Liver (tissue), 8 donors: ENCODE measurements at regions not wholly inside any gene's neighbourhood (a gene's known extent, or its start where the extent isn't known, plus 50 kb on each side); places are given as distances from the start of the nearest gene placed in this dataset.

ENCODE experiments used
- DNase-seq: peaks from one replicate; pipeline ENCODE4 v3.0.0-alpha.2; 2017; ENCODE audit warnings: low spot score
- H3K27ac ChIP-seq, 2 donors: one replicate each; pipeline ENCODE4 v1.7.0; 2013; ENCODE audit warnings: inconsistent platforms in 2 of 2, low read length in 2 of 2, control low read depth in 1 of 2, low read depth in 1 of 2, mild to moderate bottlenecking in 1 of 2
- H3K27me3 ChIP-seq, 4 donors: one replicate each; pipeline versions ENCODE4 v1.6.1 to v1.7.0; 2013; ENCODE audit warnings: low read length in 3 of 4, inconsistent platforms in 1 of 4, mild to moderate bottlenecking in 1 of 4, moderate library complexity in 1 of 4; ENCODE audit not compliant: control insufficient read depth in 4 of 4, insufficient read depth in 4 of 4
- H3K36me3 ChIP-seq, 4 donors: one replicate each; pipeline versions ENCODE4 v1.6.1 to v1.7.0; 2013; ENCODE audit warnings: low read length in 3 of 4, mild to moderate bottlenecking in 3 of 4, low read depth in 1 of 4, moderate library complexity in 1 of 4; ENCODE audit not compliant: control insufficient read depth in 4 of 4, insufficient read depth in 3 of 4
- H3K4me1 ChIP-seq, 4 donors: one replicate each; pipeline versions ENCODE4 v1.6.1 to v1.7.0; 2013; ENCODE audit warnings: low read length in 3 of 4, mild to moderate bottlenecking in 3 of 4, moderate library complexity in 1 of 4; ENCODE audit not compliant: control insufficient read depth in 4 of 4, insufficient read depth in 4 of 4
- H3K4me3 ChIP-seq, 3 donors: one replicate each; pipeline versions ENCODE4 v1.6.1 to v1.7.0; 2013; ENCODE audit warnings: low read length in 3 of 3, control low read depth in 1 of 3, low read depth in 1 of 3, mild to moderate bottlenecking in 1 of 3
- H3K9ac ChIP-seq, 2 donors: one replicate each; pipeline ENCODE4 v1.7.0; 2013; ENCODE audit warnings: low read length in 2 of 2, mild to moderate bottlenecking in 2 of 2, moderate library complexity in 2 of 2, control low read depth in 1 of 2, low read depth in 1 of 2
- H3K9me3 ChIP-seq, 4 donors: one replicate each; pipeline versions ENCODE4 v1.6.1 to v1.7.0; 2013; ENCODE audit warnings: low read length in 3 of 4; ENCODE audit not compliant: control insufficient read depth in 4 of 4
- ATF3 ChIP-seq: IDR thresholded peaks from 2 replicates; pipeline ENCODE4 v1.6.1; 2016; ENCODE audit warnings: antibody characterized with exemption
- CTCF ChIP-seq: fragments of 150-350 bp; IDR thresholded peaks from 2 replicates; pipeline ENCODE4 v1.5.1; 2017; ENCODE audit warnings: improper control_type of control experiment, low read depth, low read length; ENCODE audit not compliant: missing input control
- EGR1 ChIP-seq, 2 donors: IDR thresholded peaks; 2 replicates each; pipeline ENCODE4 v1.6.1; 2016 to 2018; ENCODE audit warnings: antibody characterized with exemption in 2 of 2, low read depth in 2 of 2
- FOXA1 ChIP-seq: IDR thresholded peaks from 2 replicates; pipeline ENCODE4 v1.6.1; 2016; ENCODE audit warnings: antibody characterized with exemption
- FOXA2 ChIP-seq: IDR thresholded peaks from 2 replicates; pipeline ENCODE4 v1.6.1; 2016; ENCODE audit warnings: antibody characterized with exemption
- HNF4A ChIP-seq, 2 donors: conservative IDR thresholded peaks; 2 replicates each; pipeline ENCODE4 v1.6.1; 2016; ENCODE audit warnings: antibody characterized with exemption in 2 of 2, mild to moderate bottlenecking in 2 of 2
- JUND ChIP-seq, 2 donors: IDR thresholded peaks; 2 replicates each; pipeline ENCODE4 v1.6.1; 2016; ENCODE audit warnings: antibody characterized with exemption in 2 of 2
- MAX ChIP-seq: IDR thresholded peaks from 2 replicates; pipeline ENCODE4 v1.6.1; 2016; ENCODE audit warnings: antibody characterized with exemption
- NR2F2 ChIP-seq: IDR thresholded peaks from 2 replicates; pipeline ENCODE4 v1.6.1; 2016; ENCODE audit warnings: antibody characterized with exemption
- RAD21 ChIP-seq, 2 donors: IDR thresholded peaks; 2 replicates each; pipeline ENCODE4 v1.6.1; 2016; ENCODE audit warnings: antibody characterized with exemption in 2 of 2, mild to moderate bottlenecking in 2 of 2
- REST ChIP-seq: IDR thresholded peaks from 2 replicates; pipeline ENCODE4 v1.6.1; 2016; ENCODE audit warnings: antibody characterized with exemption, mild to moderate bottlenecking
- RXRA ChIP-seq, 2 donors: IDR thresholded peaks; 2 replicates each; pipeline ENCODE4 v1.6.1; 2017 to 2018; ENCODE audit warnings: antibody characterized with exemption in 2 of 2, mild to moderate bottlenecking in 1 of 2
- SP1 ChIP-seq: IDR thresholded peaks from 2 replicates; pipeline ENCODE4 v1.6.1; 2018; ENCODE audit warnings: antibody characterized with exemption, mild to moderate bottlenecking
- TAF1 ChIP-seq: conservative IDR thresholded peaks from 2 replicates; pipeline ENCODE4 v1.6.1; 2016; ENCODE audit warnings: antibody characterized with exemption, mild to moderate bottlenecking
- YY1 ChIP-seq: IDR thresholded peaks from 2 replicates; pipeline ENCODE4 v1.6.1; 2016; ENCODE audit warnings: antibody characterized with exemption, mild to moderate bottlenecking
- ZBTB33 ChIP-seq: IDR thresholded peaks from 2 replicates; pipeline ENCODE4 v1.6.1; 2016; ENCODE audit warnings: antibody characterized with exemption
- WGBS: extraction: QIAGEN DNeasy Blood & Tissue Kit; methylation state at CpG from one replicate; pipeline ENCODE4 v1.1.7; 2013; 5-methylcytosine and 5-hydroxymethylcytosine counted together
- donor health status: healthy.
- donor health status: healthy.
- donor health status: healthy.
- donor health status: healthy.
- donor health status: healthy.

GRCh38 chr11:13184295-13184794 is 93.2 kb upstream of the BMAL1 start:
- 64% methylated on average over 9 of the region's 9 CpGs for WGBS
- peaks cover 0 to 6% (median 4%) of the 10 kb centered on the region in 4 donors for H3K4me1 ChIP-seq
- no peak for DNase-seq
- no peak overlapping the region for H3K4me3 ChIP-seq
- H3K9me3 ChIP-seq = no peaks in the 10 kb centered on the region
- no peak overlapping the region for H3K9ac ChIP-seq
- H3K36me3 ChIP-seq = no peaks in the 10 kb centered on the region
- no peaks in the 10 kb centered on the region for H3K27me3 ChIP-seq
- TF ChIP-seq EGR1 (IDR thresholded peaks at IDR 0.05; ENCODE audit: low read depth in 2 of 2) = no peak
- H3K27ac ChIP-seq = no peak overlapping the region

GRCh38 chr11:13188179-13188578 is 89.4 kb upstream of the BMAL1 start:
- no peaks in the 10 kb centered on the region for H3K9me3 ChIP-seq
- H3K4me1 ChIP-seq = peaks cover 0 to 4% (median 2%) of the 10 kb centered on the region in 4 donors
- peaks cover 0 to 2% (median 0%) of the 10 kb centered on the region in 4 donors for H3K27me3 ChIP-seq
- no peak overlapping the region for H3K9ac ChIP-seq
- H3K27ac ChIP-seq = no peak overlapping the region
- DNase-seq = no peak
- no peaks in the 10 kb centered on the region for H3K36me3 ChIP-seq
- no peak overlapping the region for H3K4me3 ChIP-seq
- TF ChIP-seq TAF1 (no peak), FOXA1 (no peak), RAD21 (IDR thresholded peaks at IDR 0.05) (no peak), JUND (IDR thresholded peaks at IDR 0.05) (no peak), ATF3 (no peak), RXRA (IDR thresholded peaks at IDR 0.05) (no peak), HNF4A (conservative IDR thresholded peaks at IDR 0.05) (no peak), SP1 (no peak), MAX (no peak), CTCF (no peak), NR2F2 (no peak)

- WGBS = 89% methylated on average over 4 of the region's 4 CpGs
- no peak for DNase-seq
- TF ChIP-seq CTCF (no peak), SP1 (no peak), YY1 (no peak), ZBTB33 (no peak), FOXA2 (no peak), EGR1 (IDR thresholded peaks at IDR 0.05; ENCODE audit: low read depth in 2 of 2) (no peak), FOXA1 (no peak), MAX (no peak), RAD21 (IDR thresholded peaks at IDR 0.05) (no peak), REST (no peak)
Measured at GRCh38 chr11:13189561-13190426, 87.8 kb upstream of the BMAL1 start.

More at GRCh38 chr11:13189561-13190426, 87.8 kb upstream of the BMAL1 start:
- H3K27ac ChIP-seq = no peak overlapping the region
- H3K36me3 ChIP-seq = no peaks in the 10 kb centered on the region
- H3K4me3 ChIP-seq = no peak overlapping the region
- peaks cover 0 to 5% (median 0%) of the 10 kb centered on the region in 4 donors for H3K4me1 ChIP-seq
- no peaks in the 10 kb centered on the region for H3K9me3 ChIP-seq
- peaks cover 0 to 2% (median 0%) of the 10 kb centered on the region in 4 donors for H3K27me3 ChIP-seq
- H3K9ac ChIP-seq = no peak overlapping the region
